ENCODE measurements at regions not wholly inside any gene's neighbourhood (a gene's known extent, or its start where the extent isn't known, plus 50 kb on each side); places are given as distances from the start of the nearest gene placed in this dataset.

GRCh38 chr5:58357121-58357520 is 102.8 kb downstream of the PLK2 start:
- no peaks in the 10 kb centered on the region for H3K36me3 Mint-ChIP-seq
- no peak for DNase-seq

GRCh38 chr5:58356662-58357061 is 103.2 kb downstream of the PLK2 start:
- no peaks in the 10 kb centered on the region for H3K27me3 ChIP-seq (ENCODE audit: insufficient read depth, low read length)
- H3K9me3 ChIP-seq (ENCODE audit: control insufficient read depth in 1 of 2, low read length in 2 of 2), result no peaks in the 10 kb centered on the region
- intact Hi-C loops (cut with micrococcal nuclease), result no loop called here
- H3K4me1 ChIP-seq (ENCODE audit: insufficient read depth, low read length), result no peaks in the 10 kb centered on the region
- peaks cover 0 to 1% of the 10 kb centered on the region in 2 donors for H3K27me3 Mint-ChIP-seq
- H3K4me3 ChIP-seq (ENCODE audit: low read length in 2 of 2), result no peak overlapping the region
- no peak overlapping the region for H3K4me3 Mint-ChIP-seq
- no peak overlapping the region for H3K27ac Mint-ChIP-seq
- ChIA-PET CTCF (ENCODE audit: partially characterized antibody) (no interaction called here), POLR2A (ENCODE audit: partially characterized antibody) (no interaction called here)
- H3K36me3 ChIP-seq (ENCODE audit: insufficient read depth, low read length), result no peaks in the 10 kb centered on the region
- no peak overlapping the region for H3K27ac ChIP-seq (ENCODE audit: low read depth, low read length)
- H3K9me3 Mint-ChIP-seq, result no peaks in the 10 kb centered on the region
- no peaks in the 10 kb centered on the region for H3K36me3 Mint-ChIP-seq
- DNase-seq, result no peak
- H3K4me1 Mint-ChIP-seq, result no peaks in the 10 kb centered on the region

More at GRCh38 chr5:58357121-58357520, 102.8 kb downstream of the PLK2 start:
- no peak overlapping the region for H3K27ac ChIP-seq (ENCODE audit: low read depth, low read length)
- Mint-ChIP-seq H3K27me3 (peaks cover 0 to 1% of the 10 kb centered on the region in 2 donors), H3K4me3 (no peak overlapping the region), H3K27ac (no peak overlapping the region), H3K9me3 (no peaks in the 10 kb centered on the region), H3K4me1 (no peaks in the 10 kb centered on the region)
- no peak overlapping the region for H3K4me3 ChIP-seq (ENCODE audit: low read length in 2 of 2)
- POLR2A ChIA-PET (ENCODE audit: partially characterized antibody), result no interaction called here
- CTCF ChIA-PET (ENCODE audit: partially characterized antibody), result no interaction called here
- intact Hi-C loops (cut with micrococcal nuclease), result no loop called here
- no peaks in the 10 kb centered on the region for H3K4me1 ChIP-seq (ENCODE audit: insufficient read depth, low read length)
- no peaks in the 10 kb centered on the region for H3K27me3 ChIP-seq (ENCODE audit: insufficient read depth, low read length)
- no peaks in the 10 kb centered on the region for H3K9me3 ChIP-seq (ENCODE audit: control insufficient read depth in 1 of 2, low read length in 2 of 2)
- H3K36me3 ChIP-seq (ENCODE audit: insufficient read depth, low read length), result no peaks in the 10 kb centered on the region

GRCh38 chr5:58354827-58355226 is 105.1 kb downstream of the PLK2 start:
- Histone ChIP-seq H3K27ac (ENCODE audit: low read depth, low read length) (no peak overlapping the region), H3K4me1 (ENCODE audit: insufficient read depth, low read length) (no peaks in the 10 kb centered on the region), H3K27me3 (ENCODE audit: insufficient read depth, low read length) (no peaks in the 10 kb centered on the region), H3K4me3 (ENCODE audit: low read length in 2 of 2) (no peak overlapping the region), H3K9me3 (ENCODE audit: control insufficient read depth in 1 of 2, low read length in 2 of 2) (no peaks in the 10 kb centered on the region), H3K36me3 (ENCODE audit: insufficient read depth, low read length) (no peaks in the 10 kb centered on the region)
- no peak overlapping the region for H3K4me3 Mint-ChIP-seq
- intact Hi-C loops (cut with micrococcal nuclease), result no loop called here
- H3K27ac Mint-ChIP-seq, result no peak overlapping the region
- H3K4me1 Mint-ChIP-seq, result no peaks in the 10 kb centered on the region
- POLR2A ChIA-PET (ENCODE audit: partially characterized antibody), result no interaction called here
- H3K27me3 Mint-ChIP-seq, result no peaks in the 10 kb centered on the region
- CTCF ChIA-PET (ENCODE audit: partially characterized antibody), result no interaction called here
- DNase-seq, result no peak
- no peaks in the 10 kb centered on the region for H3K36me3 Mint-ChIP-seq
- no peaks in the 10 kb centered on the region for H3K9me3 Mint-ChIP-seq

- no peaks in the 10 kb centered on the region for H3K27me3 ChIP-seq (ENCODE audit: insufficient read depth, low read length)
- no peaks in the 10 kb centered on the region for H3K9me3 ChIP-seq (ENCODE audit: control insufficient read depth in 1 of 2, low read length in 2 of 2)
- intact Hi-C loops (cut with micrococcal nuclease), result no loop called here
- no peaks in the 10 kb centered on the region for H3K36me3 ChIP-seq (ENCODE audit: insufficient read depth, low read length)
- no peaks in the 10 kb centered on the region for H3K9me3 Mint-ChIP-seq
- H3K27me3 Mint-ChIP-seq, result no peaks in the 10 kb centered on the region
- no peak overlapping the region for H3K27ac ChIP-seq (ENCODE audit: low read depth, low read length)
- H3K27ac Mint-ChIP-seq, result no peak overlapping the region
- POLR2A ChIA-PET (ENCODE audit: partially characterized antibody), result no interaction called here
- H3K4me1 ChIP-seq (ENCODE audit: insufficient read depth, low read length), result no peaks in the 10 kb centered on the region
- no peak for DNase-seq
- no peak overlapping the region for H3K4me3 ChIP-seq (ENCODE audit: low read length in 2 of 2)
- H3K4me3 Mint-ChIP-seq, result no peak overlapping the region
- no peaks in the 10 kb centered on the region for H3K4me1 Mint-ChIP-seq
- CTCF ChIA-PET (ENCODE audit: partially characterized antibody), result no interaction called here
- no peaks in the 10 kb centered on the region for H3K36me3 Mint-ChIP-seq
Measured at GRCh38 chr5:58353992-58354391, 105.9 kb downstream of the PLK2 start.

GRCh38 chr5:58351190-58351589 is 108.7 kb downstream of the PLK2 start:
- no peak overlapping the region for H3K27ac ChIP-seq (ENCODE audit: low read depth, low read length)
- CTCF ChIA-PET (ENCODE audit: partially characterized antibody), result no interaction called here
- Mint-ChIP-seq H3K27me3 (no peaks in the 10 kb centered on the region), H3K9me3 (no peaks in the 10 kb centered on the region), H3K27ac (no peak overlapping the region), H3K4me3 (no peak overlapping the region), H3K36me3 (no peaks in the 10 kb centered on the region), H3K4me1 (no peaks in the 10 kb centered on the region)
- no peaks in the 10 kb centered on the region for H3K27me3 ChIP-seq (ENCODE audit: insufficient read depth, low read length)
- no peaks in the 10 kb centered on the region for H3K9me3 ChIP-seq (ENCODE audit: control insufficient read depth in 1 of 2, low read length in 2 of 2)
- no peaks in the 10 kb centered on the region for H3K4me1 ChIP-seq (ENCODE audit: insufficient read depth, low read length)
- no peak for DNase-seq
- no peaks in the 10 kb centered on the region for H3K36me3 ChIP-seq (ENCODE audit: insufficient read depth, low read length)
- no peak overlapping the region for H3K4me3 ChIP-seq (ENCODE audit: low read length in 2 of 2)
- intact Hi-C loops (cut with micrococcal nuclease), result no loop called here
- POLR2A ChIA-PET (ENCODE audit: partially characterized antibody), result no interaction called here

GRCh38 chr5:58348996-58349728 is 110.7 kb downstream of the PLK2 start:
- Mint-ChIP-seq H3K4me1 (no peaks in the 10 kb centered on the region), H3K36me3 (no peaks in the 10 kb centered on the region), H3K27me3 (no peaks in the 10 kb centered on the region), H3K4me3 (no peak overlapping the region), H3K9me3 (no peaks in the 10 kb centered on the region), H3K27ac (no peak overlapping the region)
- POLR2A ChIA-PET (ENCODE audit: partially characterized antibody), result no interaction called here
- Histone ChIP-seq H3K27ac (ENCODE audit: low read depth, low read length) (no peak overlapping the region), H3K4me3 (ENCODE audit: low read length in 2 of 2) (no peak overlapping the region), H3K36me3 (ENCODE audit: insufficient read depth, low read length) (no peaks in the 10 kb centered on the region), H3K27me3 (ENCODE audit: insufficient read depth, low read length) (no peaks in the 10 kb centered on the region), H3K4me1 (ENCODE audit: insufficient read depth, low read length) (no peaks in the 10 kb centered on the region), H3K9me3 (ENCODE audit: control insufficient read depth in 1 of 2, low read length in 2 of 2) (no peaks in the 10 kb centered on the region)
- no peak for DNase-seq
- CTCF ChIA-PET (ENCODE audit: partially characterized antibody), result no interaction called here
- intact Hi-C loops (cut with micrococcal nuclease), result no loop called here

GRCh38 chr5:58346041-58346440 is 113.8 kb downstream of the PLK2 start:
- no peak overlapping the region for H3K4me3 ChIP-seq (ENCODE audit: low read length in 2 of 2)
- Mint-ChIP-seq H3K4me3 (no peak overlapping the region), H3K27ac (no peak overlapping the region), H3K27me3 (no peaks in the 10 kb centered on the region), H3K36me3 (no peaks in the 10 kb centered on the region), H3K4me1 (no peaks in the 10 kb centered on the region), H3K9me3 (no peaks in the 10 kb centered on the region)
- ChIA-PET CTCF (ENCODE audit: partially characterized antibody) (no interaction called here), POLR2A (ENCODE audit: partially characterized antibody) (no interaction called here)
- H3K27ac ChIP-seq (ENCODE audit: low read depth, low read length), result no peak overlapping the region
- H3K4me1 ChIP-seq (ENCODE audit: insufficient read depth, low read length), result no peaks in the 10 kb centered on the region
- H3K36me3 ChIP-seq (ENCODE audit: insufficient read depth, low read length), result no peaks in the 10 kb centered on the region
- H3K9me3 ChIP-seq (ENCODE audit: control insufficient read depth in 1 of 2, low read length in 2 of 2), result no peaks in the 10 kb centered on the region
- no peak for DNase-seq
- no peaks in the 10 kb centered on the region for H3K27me3 ChIP-seq (ENCODE audit: insufficient read depth, low read length)
- intact Hi-C loops (cut with micrococcal nuclease), result no loop called here

- CTCF ChIA-PET (ENCODE audit: partially characterized antibody), result no interaction called here
- H3K4me1 Mint-ChIP-seq, result no peaks in the 10 kb centered on the region
- H3K27me3 Mint-ChIP-seq, result peaks cover 0 to 1% of the 10 kb centered on the region in 2 donors
- intact Hi-C loops (cut with micrococcal nuclease), result no loop called here
- Histone ChIP-seq H3K27me3 (ENCODE audit: insufficient read depth, low read length) (no peaks in the 10 kb centered on the region), H3K27ac (ENCODE audit: low read depth, low read length) (no peak overlapping the region), H3K4me1 (ENCODE audit: insufficient read depth, low read length) (no peaks in the 10 kb centered on the region), H3K9me3 (ENCODE audit: control insufficient read depth in 1 of 2, low read length in 2 of 2) (no peaks in the 10 kb centered on the region), H3K4me3 (ENCODE audit: low read length in 2 of 2) (no peak overlapping the region), H3K36me3 (ENCODE audit: insufficient read depth, low read length) (no peaks in the 10 kb centered on the region)
- DNase-seq, result no peak
- no peaks in the 10 kb centered on the region for H3K9me3 Mint-ChIP-seq
- H3K4me3 Mint-ChIP-seq, result no peak overlapping the region
- POLR2A ChIA-PET (ENCODE audit: partially characterized antibody), result no interaction called here
- H3K36me3 Mint-ChIP-seq, result no peaks in the 10 kb centered on the region
- H3K27ac Mint-ChIP-seq, result no peak overlapping the region
Measured at GRCh38 chr5:58341476-58341875, 118.4 kb downstream of the PLK2 start.

Data from CD4-positive, alpha-beta memory T cell (primary cell).